Mesodermal cell (in vitro differentiated cells): ENCODE measurements at regions not wholly inside any gene's neighbourhood (a gene's known extent, or its start where the extent isn't known, plus 50 kb on each side); places are given as distances from the start of the nearest gene placed in this dataset.

ENCODE experiments used
- H3K27ac ChIP-seq: 2 replicates; pipeline ENCODE4 v1.7.0; 2013; ENCODE audit warnings: mild to moderate bottlenecking, low read depth, low read length, moderate library complexity; ENCODE audit not compliant: severe bottlenecking
- H3K36me3 ChIP-seq: 2 replicates; pipeline ENCODE4 v1.7.1; 2013; ENCODE audit warnings: mild to moderate bottlenecking, low read length, moderate library complexity; ENCODE audit not compliant: control insufficient read depth, insufficient read depth
- H3K4me1 ChIP-seq: one replicate; pipeline ENCODE4 v1.7.1; 2013; ENCODE audit warnings: mild to moderate bottlenecking, low read length; ENCODE audit not compliant: insufficient read depth, control insufficient read depth, poor library complexity, severe bottlenecking
- H3K4me3 ChIP-seq: 2 replicates; pipeline ENCODE4 v1.7.0; 2013; ENCODE audit warnings: low read length, control low read depth, mild to moderate bottlenecking; ENCODE audit not compliant: insufficient read depth, poor library complexity, severe bottlenecking; ENCODE audit errors: extremely low read depth
- H3K9me3 ChIP-seq: 2 replicates; pipeline ENCODE4 v1.7.1; 2013; ENCODE audit warnings: mild to moderate bottlenecking, low read length, moderate library complexity; ENCODE audit not compliant: control insufficient read depth
- WGBS, 2 experiments: methylation state at CpG; one replicate each; pipeline ENCODE4 v1.1.5; 2013; ENCODE audit warnings: missing lambda C conversion rate in 2 of 2; ENCODE audit not compliant: insufficient coverage in 2 of 2; 5-methylcytosine and 5-hydroxymethylcytosine counted together

- no peak overlapping the region for H3K27ac ChIP-seq
- H3K4me3 ChIP-seq, result no peak overlapping the region
- no peaks in the 10 kb centered on the region for H3K36me3 ChIP-seq
- peaks cover 4% of the 10 kb centered on the region for H3K4me1 ChIP-seq
- 80% methylated on average over 1 of the region's 2 CpGs; no CpG with 5 or more reads in 1 of the 2 experiments for WGBS, 2 experiments
- no peaks in the 10 kb centered on the region for H3K9me3 ChIP-seq
Observed at GRCh38 chr14:21937996-21938395, 264.4 kb upstream of the OR4E1 start.

GRCh38 chr14:21933681-21934080, 260.1 kb upstream of the OR4E1 start:
- H3K4me3 ChIP-seq, result no peak overlapping the region
- H3K4me1 ChIP-seq, result no peaks in the 10 kb centered on the region
- WGBS, 2 experiments, result no CpG with 5 or more reads among the region's 1 CpG
- H3K9me3 ChIP-seq, result no peaks in the 10 kb centered on the region
- H3K27ac ChIP-seq, result no peak overlapping the region
- H3K36me3 ChIP-seq, result no peaks in the 10 kb centered on the region

- no peaks in the 10 kb centered on the region for H3K4me1 ChIP-seq
- H3K36me3 ChIP-seq, result no peaks in the 10 kb centered on the region
- H3K4me3 ChIP-seq, result no peak overlapping the region
- 83 to 87% methylated on average over 4 of the region's 5 CpGs for WGBS, 2 experiments
- no peak overlapping the region for H3K27ac ChIP-seq
- H3K9me3 ChIP-seq, result no peaks in the 10 kb centered on the region
Observed at GRCh38 chr14:21924479-21924878, 250.9 kb upstream of the OR4E1 start.

- Histone ChIP-seq H3K4me3 (no peak overlapping the region), H3K9me3 (no peaks in the 10 kb centered on the region), H3K27ac (no peak overlapping the region), H3K36me3 (no peaks in the 10 kb centered on the region), H3K4me1 (no peaks in the 10 kb centered on the region)
Observed at GRCh38 chr14:21923820-21924219, 250.2 kb upstream of the OR4E1 start.

- no peaks in the 10 kb centered on the region for H3K4me1 ChIP-seq
- WGBS, 2 experiments, result no CpG with 5 or more reads among the region's 1 CpG
Observed at GRCh38 chr14:21921453-21921852, 247.8 kb upstream of the OR4E1 start.

DNA sequence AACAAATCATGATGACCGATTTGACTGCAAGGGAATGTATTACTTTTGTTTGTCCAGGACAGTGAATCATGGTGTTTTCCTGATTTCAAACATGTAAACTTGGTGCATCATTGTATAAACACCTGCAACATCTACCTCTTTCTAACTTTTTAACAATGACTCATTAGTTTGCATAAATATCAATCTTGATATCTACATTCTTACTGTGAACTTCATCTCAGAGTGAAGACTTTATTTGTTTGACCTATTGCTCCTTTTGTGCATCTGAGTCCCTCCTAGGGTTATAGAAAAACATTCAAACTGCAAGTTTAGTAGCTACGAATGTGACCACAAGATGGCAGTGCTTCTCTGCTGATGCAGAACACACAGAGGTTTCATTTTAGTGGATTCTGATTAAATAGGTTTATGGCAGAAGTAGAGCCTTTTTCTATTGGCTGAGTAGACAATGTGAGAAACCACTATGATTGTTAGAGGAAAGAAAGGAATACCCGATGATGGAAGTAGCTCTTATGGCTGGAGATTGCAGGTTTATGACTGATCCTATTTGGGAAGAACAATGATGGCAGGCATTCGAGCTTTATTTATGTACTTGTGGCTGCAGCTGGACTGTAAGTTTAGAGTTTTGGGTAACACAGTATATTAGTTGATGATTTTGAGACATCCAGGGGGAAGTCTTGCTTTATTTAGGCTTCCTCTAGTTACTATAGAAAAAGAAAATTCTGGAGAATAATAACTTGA, 244.2 kb upstream of the OR4E1 start:
- no peaks in the 10 kb centered on the region for H3K9me3 ChIP-seq
- no peak overlapping the region for H3K27ac ChIP-seq
- no peaks in the 10 kb centered on the region for H3K36me3 ChIP-seq
- H3K4me3 ChIP-seq, result no peak overlapping the region
- 29 to 35% methylated on average over 3 to 4 of the region's 4 CpGs for WGBS, 2 experiments
- H3K4me1 ChIP-seq, result peaks cover 12% of the 10 kb centered on the region

More at GRCh38 chr14:21921453-21921852, 247.8 kb upstream of the OR4E1 start:
- no peaks in the 10 kb centered on the region for H3K36me3 ChIP-seq
- H3K27ac ChIP-seq, result no peak overlapping the region
- H3K4me3 ChIP-seq, result no peak overlapping the region
- no peaks in the 10 kb centered on the region for H3K9me3 ChIP-seq

GRCh38 chr14:21915826-21916225, 242.2 kb upstream of the OR4E1 start:
- WGBS, 2 experiments, result 78 to 92% methylated on average over 2 of the region's 2 CpGs
- Histone ChIP-seq H3K27ac (no peak overlapping the region), H3K4me1 (peaks cover 12% of the 10 kb centered on the region), H3K9me3 (no peaks in the 10 kb centered on the region), H3K36me3 (no peaks in the 10 kb centered on the region), H3K4me3 (no peak overlapping the region)

DNA sequence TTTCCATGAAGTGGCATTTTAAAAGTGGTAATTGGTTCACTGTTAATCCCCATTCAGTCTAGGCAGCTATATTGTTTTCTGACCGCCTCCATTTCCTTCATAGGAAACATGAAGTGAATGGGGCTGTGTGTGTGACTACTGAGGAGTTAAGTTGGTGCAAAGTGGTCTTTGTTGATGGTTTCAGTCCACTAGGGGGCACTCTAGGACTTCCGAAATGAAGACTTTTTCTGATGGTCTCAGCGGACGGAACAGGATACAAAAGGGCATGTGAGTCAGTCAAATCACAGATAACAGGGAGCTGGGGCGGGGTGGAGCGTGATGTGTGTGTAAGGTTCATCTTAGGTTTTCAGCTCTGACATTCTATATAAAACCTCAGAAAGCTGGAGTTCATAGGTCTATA, 240.1 kb upstream of the OR4E1 start:
- WGBS, 2 experiments, result 0% methylated on average over 1 to 3 of the region's 6 CpGs
- H3K27ac ChIP-seq, result no peak overlapping the region
- no peaks in the 10 kb centered on the region for H3K9me3 ChIP-seq
- no peaks in the 10 kb centered on the region for H3K36me3 ChIP-seq
- peaks cover 12% of the 10 kb centered on the region for H3K4me1 ChIP-seq
- H3K4me3 ChIP-seq, result no peak overlapping the region

GRCh38 chr14:21912367-21912766, 238.7 kb upstream of the OR4E1 start:
- Histone ChIP-seq H3K36me3 (no peaks in the 10 kb centered on the region), H3K4me3 (no peak overlapping the region), H3K27ac (no peak overlapping the region), H3K9me3 (no peaks in the 10 kb centered on the region), H3K4me1 (peaks cover 12% of the 10 kb centered on the region)
- WGBS, 2 experiments, result 94 to 100% methylated on average over 3 of the region's 3 CpGs

DNA sequence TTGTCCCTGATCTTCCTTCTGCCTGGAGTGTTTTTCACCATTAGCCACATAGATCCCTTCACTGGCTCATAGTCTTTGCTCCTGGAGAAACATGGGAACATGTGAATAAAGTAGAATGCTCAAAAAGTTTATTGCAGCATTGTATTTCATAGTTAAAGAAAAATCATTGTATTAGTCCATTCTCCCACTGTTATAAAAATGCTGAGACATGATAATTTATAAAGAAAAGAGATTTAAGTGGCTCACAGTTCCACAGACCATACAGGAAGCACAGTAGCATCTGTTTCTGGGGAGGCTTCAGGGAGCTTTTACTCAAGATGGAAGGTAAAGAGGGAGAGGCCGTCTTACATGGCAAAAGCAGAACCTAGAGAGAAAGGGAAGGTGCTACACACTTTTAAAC, 238.3 kb upstream of the OR4E1 start:
- no peaks in the 10 kb centered on the region for H3K36me3 ChIP-seq
- no CpG with 5 or more reads among the region's 1 CpG for WGBS, 2 experiments
- H3K27ac ChIP-seq, result no peak overlapping the region
- H3K4me1 ChIP-seq, result peaks cover 12% of the 10 kb centered on the region
- H3K9me3 ChIP-seq, result no peaks in the 10 kb centered on the region
- no peak overlapping the region for H3K4me3 ChIP-seq

DNA sequence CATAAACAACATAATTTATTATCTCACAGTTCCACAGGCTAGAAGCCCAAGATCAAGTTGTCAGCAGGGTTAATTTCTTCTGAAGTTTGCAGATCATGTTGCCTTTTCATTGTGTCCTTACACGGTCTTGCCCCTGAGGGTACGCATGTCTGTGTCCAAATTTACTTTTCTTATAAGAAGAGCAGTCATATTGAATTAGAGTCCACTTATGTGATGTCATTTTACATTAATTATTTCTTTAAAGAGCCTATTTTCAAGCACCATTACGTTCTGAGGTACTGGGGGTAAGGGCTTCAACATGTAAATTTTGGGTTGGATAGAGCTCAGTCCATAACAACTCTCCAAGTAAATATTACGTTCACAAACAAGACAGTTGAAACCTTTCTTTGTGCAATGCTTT, 236.6 kb upstream of the OR4E1 start:
- H3K4me3 ChIP-seq, result no peak overlapping the region
- 81% methylated on average over 2 of the region's 4 CpGs; no CpG with 5 or more reads in 1 of the 2 experiments for WGBS, 2 experiments

More for the DNA sequence above, 236.6 kb upstream of the OR4E1 start:
- Histone ChIP-seq H3K4me1 (peaks cover 9% of the 10 kb centered on the region), H3K27ac (no peak overlapping the region), H3K9me3 (no peaks in the 10 kb centered on the region), H3K36me3 (no peaks in the 10 kb centered on the region)
